GM23338 (cell line): ENCODE measurements at regions not wholly inside any gene's neighbourhood (a gene's known extent, or its start where the extent isn't known, plus 50 kb on each side); places are given as distances from the start of the nearest gene placed in this dataset.

ENCODE experiments used
- CTCF ChIP-seq, 2 experiments: fragments of 200-600 bp in 1 of 2; sonication (generic) in 1 of 2; conservative IDR thresholded peaks; 2 replicates each; pipeline versions ENCODE4 v1.5.1 to v1.6.1; 2016 to 2017; ENCODE audit warnings: antibody characterized with exemption in 2 of 2, low read depth in 2 of 2, mild to moderate bottlenecking in 2 of 2, moderate library complexity in 1 of 2
- EZH2phosphoT487 ChIP-seq: fragments of 200-600 bp; sonication (generic); IDR thresholded peaks from one replicate; pipeline ENCODE4 v1.8.1; 2018; ENCODE audit warnings: antibody characterized with exemption; ENCODE audit not compliant: unreplicated experiment
- JUNB ChIP-seq: IDR thresholded peaks from one replicate; pipeline ENCODE4 v1.6.1; 2016; ENCODE audit warnings: antibody characterized with exemption; ENCODE audit not compliant: unreplicated experiment
- POLR2AphosphoS5 ChIP-seq: IDR thresholded peaks from 2 replicates; pipeline ENCODE4 v1.6.1; 2016; ENCODE audit warnings: antibody characterized with exemption, low read depth
- REST ChIP-seq: IDR thresholded peaks from one replicate; pipeline ENCODE4 v1.6.1; 2018; ENCODE audit warnings: antibody characterized with exemption; ENCODE audit not compliant: unreplicated experiment

DNA sequence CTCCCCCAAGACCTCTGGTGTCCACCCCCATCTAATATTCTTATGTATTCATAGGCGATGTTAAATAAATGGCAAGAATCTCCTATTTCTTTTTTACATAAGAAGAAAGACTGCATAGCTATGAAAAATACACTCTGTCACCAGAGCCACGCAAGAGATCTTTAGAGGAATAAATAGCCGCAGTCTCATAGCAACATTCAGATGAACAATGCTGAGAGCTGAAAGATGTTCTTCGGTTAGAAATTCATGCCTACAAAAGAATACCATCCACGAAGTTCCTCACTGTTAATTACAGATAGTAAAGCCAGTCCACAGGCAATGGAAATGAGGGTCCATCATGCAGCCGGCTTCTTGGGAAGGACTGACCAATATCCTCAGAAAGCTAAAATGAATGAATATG, 76.0 kb upstream of the SOD1 start:
- TF ChIP-seq POLR2AphosphoS5 (no peak), CTCF (conservative IDR thresholded peaks at IDR 0.05; ENCODE audit: low read depth in 2 of 2) (no peak), EZH2phosphoT487 (no peak), REST (no peak), JUNB (no peak)
